Spleen (tissue), 11 donors: ENCODE measurements at regions not wholly inside any gene's neighbourhood (a gene's known extent, or its start where the extent isn't known, plus 50 kb on each side); places are given as distances from the start of the nearest gene placed in this dataset.
A peak's percentile ranks its signal among the peaks of the same experiment; 100 is the strongest.

Experiments
- DNase-seq: peaks from one replicate; pipeline ENCODE4 v3.0.0-alpha.2; 2020
- H3K27ac ChIP-seq, 8 donors: fragments of 200-600 bp; sonication (generic) in 7 of 8; 1 replicate in 4 of 8; 2 replicates in 4 of 8; pipeline versions ENCODE4 v1.5.0 to v1.8.0; 2016 to 2021; ENCODE audit warnings: inconsistent platforms in 4 of 8, mild to moderate bottlenecking in 4 of 8, moderate library complexity in 1 of 8
- H3K27me3 ChIP-seq, 7 donors: fragments of 200-600 bp; sonication (generic) in 6 of 7; replicated peaks in 1 of 7; 1 replicate in 4 of 7; 2 replicates in 3 of 7; pipeline versions ENCODE4 v1.5.0 to v1.8.0; 2016 to 2021; ENCODE audit warnings: inconsistent platforms in 3 of 7, mild to moderate bottlenecking in 1 of 7
- H3K36me3 ChIP-seq, 6 donors: fragments of 200-600 bp; sonication (generic) in 5 of 6; 1 replicate in 4 of 6; 2 replicates in 2 of 6; pipeline versions ENCODE4 v1.5.0 to v1.8.0; 2016 to 2021; ENCODE audit warnings: inconsistent platforms in 2 of 6
- H3K4me1 ChIP-seq, 6 donors: fragments of 200-600 bp; sonication (generic) in 5 of 6; 1 replicate in 3 of 6; 2 replicates in 3 of 6; pipeline versions ENCODE4 v1.5.0 to v1.8.0; 2016 to 2021; ENCODE audit warnings: inconsistent platforms in 3 of 6
- H3K4me3 ChIP-seq, 8 donors: fragments of 200-600 bp; sonication (generic) in 7 of 8; 1 replicate in 4 of 8; 2 replicates in 4 of 8; pipeline versions ENCODE4 v1.5.0 to v1.8.0; 2016 to 2021; ENCODE audit warnings: inconsistent platforms in 4 of 8, mild to moderate bottlenecking in 4 of 8, moderate library complexity in 2 of 8
- H3K9me3 ChIP-seq, 8 donors: fragments of 200-600 bp; sonication (generic) in 7 of 8; 1 replicate in 4 of 8; 2 replicates in 4 of 8; pipeline versions ENCODE4 v1.5.0 to v1.8.0; 2016 to 2021; ENCODE audit warnings: inconsistent platforms in 4 of 8
- CTCF ChIP-seq, 11 experiments: fragments of 200-600 bp in 7 of 11; fragments of 450-650 bp in 4 of 11; sonication (generic) in 4 of 11; IDR thresholded peaks in 8 of 11; conservative IDR thresholded peaks in 3 of 11; 1 replicate in 7 of 11; 2 replicates in 4 of 11; pipeline versions ENCODE4 v1.4.0 to v1.8.0; 2016 to 2021; ENCODE audit warnings: antibody characterized with exemption in 11 of 11, inconsistent platforms in 4 of 11, mild to moderate bottlenecking in 1 of 11
- POLR2A ChIP-seq, 3 donors: fragments of 450-650 bp; IDR thresholded peaks; one replicate each; pipeline ENCODE4 v1.5.1; 2017; ENCODE audit warnings: antibody characterized with exemption in 3 of 3, mild to moderate bottlenecking in 1 of 3
- POLR2AphosphoS5 ChIP-seq, 3 donors: sonication (generic); formaldehyde crosslinking; IDR thresholded peaks; one replicate each; pipeline ENCODE4 v1.5.1; 2017; ENCODE audit warnings: antibody characterized with exemption in 3 of 3
- WGBS, 5 donors: extraction: QIAGEN DNeasy Blood & Tissue Kit in 3 of 5; methylation state at CpG; one replicate each; pipeline versions ENCODE4 v1.1.5 to v1.1.7; 2013 to 2018; 5-methylcytosine and 5-hydroxymethylcytosine counted together
- intact Hi-C: fragments of 100-400 bp; cut with DNase I; formaldehyde crosslinking; loops from one replicate; pipeline ENCODE4 v1.15.0; 2023; ENCODE audit warnings: low total_unique reads
- donor health status: healthy with polysubstance abuse.
- donor health status: DM: no; HTN: no; CAD: no; lungs with moderate emphysema.
- donor health status: DM: no; HTN: no; CAD: no.
- donor health status: Bipolar disorder and iron deficiency.
- donor health status: healthy.
- donor health status: DM: no; HTN: no; CAD: no.
- donor health status: DM: yes; HTN: yes; CAD: no.

GRCh38 chr13:30147421-30147820, 159.9 kb downstream of the KATNAL1 start:
- H3K4me3 ChIP-seq, result no peak overlapping the region
- intact Hi-C loops, result no loop called here
- H3K27ac ChIP-seq, result peak overlapping the region; percentile 24 to 90 (median 67)
- peaks cover 10 to 72% (median 36%) of the 10 kb centered on the region in 6 donors for H3K4me1 ChIP-seq
- no peaks in the 10 kb centered on the region for H3K36me3 ChIP-seq
- WGBS, 5 donors, result 68 to 92% (median 78%) methylated on average over 2 of the region's 2 CpGs
- H3K9me3 ChIP-seq, result peaks cover 0 to 11% (median 6%) of the 10 kb centered on the region in 8 donors
- TF ChIP-seq POLR2AphosphoS5 (IDR thresholded peaks at IDR 0.05) (no peak), CTCF (IDR thresholded peaks at IDR 0.05 in 8 of 11, conservative IDR thresholded peaks at IDR 0.05 in 3 of 11) (no peak), POLR2A (IDR thresholded peaks at IDR 0.05) (no peak)
- DNase-seq, result peak; percentile 58
- no peaks in the 10 kb centered on the region for H3K27me3 ChIP-seq

- peak overlapping the region in 6 of 8 donors; percentile 49 to 90 (median 73) for H3K27ac ChIP-seq
- intact Hi-C loops, result no loop called here
- H3K9me3 ChIP-seq, result peaks cover 0 to 11% (median 6%) of the 10 kb centered on the region in 8 donors
- H3K4me3 ChIP-seq, result no peak overlapping the region
- 76 to 89% (median 81%) methylated on average over 4 of the region's 4 CpGs for WGBS, 5 donors
- peak; percentile 4 for DNase-seq
- TF ChIP-seq CTCF (IDR thresholded peaks at IDR 0.05 in 8 of 11, conservative IDR thresholded peaks at IDR 0.05 in 3 of 11), result no peak
- no peak for TF ChIP-seq POLR2AphosphoS5 (IDR thresholded peaks at IDR 0.05)
- no peak for TF ChIP-seq POLR2A (IDR thresholded peaks at IDR 0.05)
- H3K4me1 ChIP-seq, result peaks cover 10 to 76% (median 40%) of the 10 kb centered on the region in 6 donors
- no peaks in the 10 kb centered on the region for H3K27me3 ChIP-seq
- H3K36me3 ChIP-seq, result no peaks in the 10 kb centered on the region
These were observed 160.3 kb downstream of the KATNAL1 start for GRCh38 chr13:30147015-30147414.

GRCh38 chr13:30145709-30146367, 161.5 kb downstream of the KATNAL1 start:
- peak; percentile 34 for DNase-seq
- no peaks in the 10 kb centered on the region for H3K27me3 ChIP-seq
- no peaks in the 10 kb centered on the region for H3K36me3 ChIP-seq
- peaks cover 9 to 70% (median 37%) of the 10 kb centered on the region in 6 donors for H3K4me1 ChIP-seq
- peaks cover 0 to 11% (median 6%) of the 10 kb centered on the region in 8 donors for H3K9me3 ChIP-seq
- WGBS, 5 donors, result 73 to 81% (median 77%) methylated on average over 13 of the region's 13 CpGs
- H3K4me3 ChIP-seq, result no peak overlapping the region
- TF ChIP-seq CTCF (IDR thresholded peaks at IDR 0.05 in 8 of 11, conservative IDR thresholded peaks at IDR 0.05 in 3 of 11), result no peak
- no peak for TF ChIP-seq POLR2A (IDR thresholded peaks at IDR 0.05)
- no peak for TF ChIP-seq POLR2AphosphoS5 (IDR thresholded peaks at IDR 0.05)
- intact Hi-C loops, result no loop called here
- peak overlapping the region in 5 of 8 donors; percentile 49 to 90 (median 74) for H3K27ac ChIP-seq

GRCh38 chr13:30143666-30144400, 163.5 kb downstream of the KATNAL1 start:
- intact Hi-C loops, result no loop called here
- WGBS, 5 donors, result 94 to 97% (median 96%) methylated on average over 5 of the region's 5 CpGs
- peak overlapping the region in 1 of 8 donors; percentile 53 for H3K27ac ChIP-seq

More at GRCh38 chr13:30143666-30144400, 163.5 kb downstream of the KATNAL1 start:
- Histone ChIP-seq H3K36me3 (no peaks in the 10 kb centered on the region), H3K4me3 (no peak overlapping the region), H3K9me3 (peaks cover 0 to 11% (median 6%) of the 10 kb centered on the region in 8 donors), H3K4me1 (peaks cover 8 to 51% (median 27%) of the 10 kb centered on the region in 6 donors), H3K27me3 (no peaks in the 10 kb centered on the region)
- no peak for DNase-seq
- no peak for TF ChIP-seq POLR2AphosphoS5 (IDR thresholded peaks at IDR 0.05)
- no peak for TF ChIP-seq CTCF (IDR thresholded peaks at IDR 0.05 in 8 of 11, conservative IDR thresholded peaks at IDR 0.05 in 3 of 11)
- no peak for TF ChIP-seq POLR2A (IDR thresholded peaks at IDR 0.05)
